A549 (cell line): ENCODE measurements at regions not wholly inside any gene's neighbourhood (a gene's known extent, or its start where the extent isn't known, plus 50 kb on each side); places are given as distances from the start of the nearest gene placed in this dataset.

ENCODE experiments used
- ATAC-seq, 2 experiments: fragments of 200-7000 bp in 1 of 2; fragments of >200 bp in 1 of 2; cut with Nextera tagmentation in 1 of 2; cut with Tn5 transposase in 1 of 2; 3 replicates each; pipeline versions ENCODE4 v1.8.0 to v1.9.1; 2018 to 2020; ENCODE audit warnings: mild to moderate bottlenecking in 1 of 2, moderate library complexity in 1 of 2
- CTCF ChIA-PET: fragments of 300-600 bp; sonication (Branson Sonifier 250); formaldehyde crosslinking; extraction: SDS; loops from one replicate; lab custom pipeline; 2021; ENCODE audit warnings: antibody characterized with exemption, inconsistent platforms; lab: Yijun Ruan, JAX
- POLR2A ChIA-PET: fragments of 350-600 bp; formaldehyde crosslinking; extraction: SDS; loops from one replicate; lab custom pipeline; 2021; ENCODE audit warnings: antibody characterized with exemption, inconsistent platforms; lab: Yijun Ruan, JAX
- DNase-seq, 2 experiments: peaks; one replicate each; pipeline versions ENCODE4 v3.0.0 to v3.0.0-alpha.2; 2011 to 2016; ENCODE audit warnings: low read depth in 1 of 2, low spot score in 1 of 2
- FAIRE-seq: peaks from 2 replicates; lab custom pipeline; 2011; peaks lifted over from hg19 to GRCh38; lab: Jason Lieb, UNC
- H3K27ac ChIP-seq, 2 experiments: fragments of >200 bp; sonication (Bioruptor Twin); formaldehyde crosslinking; 3 replicates each; pipeline ENCODE4 v1.5.1; 2016 to 2017
- H3K4me1 ChIP-seq: fragments of >200 bp; sonication (Bioruptor Twin); formaldehyde crosslinking; 3 replicates; pipeline ENCODE4 v1.6.1; 2016
- H3K4me2 ChIP-seq: fragments of >200 bp; sonication (Bioruptor Twin); formaldehyde crosslinking; 3 replicates; pipeline ENCODE4 v1.6.1; 2016
- H3K4me3 ChIP-seq: fragments of >200 bp; sonication (Bioruptor Twin); formaldehyde crosslinking; 3 replicates; pipeline ENCODE4 v1.5.1; 2016
- H3K9me3 ChIP-seq: fragments of >200 bp; sonication (Bioruptor Twin); formaldehyde crosslinking; 3 replicates; pipeline ENCODE4 v1.6.1; 2016
- EHMT2 ChIP-seq: fragments of 200-600 bp; sonication (generic); IDR thresholded peaks from 2 replicates; pipeline ENCODE4 v1.6.1; 2016; ENCODE audit warnings: antibody characterized with exemption, low read depth, mild to moderate bottlenecking, moderate library complexity
- EP300 ChIP-seq, 2 experiments: fragments of >200 bp; sonication (Bioruptor Twin); formaldehyde crosslinking; IDR thresholded peaks; 2 replicates in 1 of 2; 3 replicates in 1 of 2; pipeline ENCODE4 v1.6.1; 2016 to 2017
- FOSL2 ChIP-seq, 2 experiments: fragments of 450-650 bp in 1 of 2; fragments of >200 bp in 1 of 2; sonication (Bioruptor Twin) in 1 of 2; formaldehyde crosslinking; IDR thresholded peaks; 2 replicates each; pipeline versions ENCODE4 v1.5.0 to v1.6.1; 2016 to 2020; ENCODE audit warnings: mild to moderate bottlenecking in 1 of 2, moderate library complexity in 1 of 2
- HDAC2 ChIP-seq: fragments of 200-600 bp; sonication (generic); IDR thresholded peaks from 2 replicates; pipeline ENCODE4 v1.6.1; 2016
- HOXB13 ChIP-seq: fragments of 250-450 bp; sonication (Bioruptor Pico); IDR thresholded peaks from 2 replicates; pipeline ENCODE4 v1.5.0; 2020; ENCODE audit warnings: low read depth, mild to moderate bottlenecking, moderate library complexity
- HOXB5 ChIP-seq: fragments of 250-450 bp; sonication (Bioruptor Pico); IDR thresholded peaks from 2 replicates; pipeline ENCODE4 v1.5.0; 2020; ENCODE audit warnings: mild to moderate bottlenecking, moderate library complexity
- JUN ChIP-seq, 2 experiments: fragments of >200 bp; sonication (Bioruptor Twin); formaldehyde crosslinking; IDR thresholded peaks; 2 replicates in 1 of 2; 3 replicates in 1 of 2; pipeline ENCODE4 v1.6.1; 2016 to 2017
- KDM5A ChIP-seq: fragments of 200-600 bp; sonication (generic); IDR thresholded peaks from 2 replicates; pipeline ENCODE4 v1.6.1; 2016; ENCODE audit warnings: antibody characterized with exemption, mild to moderate bottlenecking
- MAFK ChIP-seq: fragments of 450-650 bp; IDR thresholded peaks from 2 replicates; pipeline ENCODE4 v1.6.1; 2014; ENCODE audit not compliant: partially characterized antibody
- MAZ ChIP-seq: fragments of 150-350 bp; IDR thresholded peaks from 2 replicates; pipeline ENCODE4 v1.6.1; 2014; ENCODE audit warnings: antibody characterized with exemption, low read depth, low read length, borderline replicate concordance
- NFE2L2 ChIP-seq: fragments of 150-350 bp; conservative IDR thresholded peaks from 2 replicates; pipeline ENCODE4 v1.6.1; 2014; ENCODE audit warnings: low read length
- NPAS2 ChIP-seq: fragments of 250-450 bp; sonication (Bioruptor Pico); IDR thresholded peaks from 2 replicates; pipeline ENCODE4 v1.8.0; 2022; ENCODE audit warnings: mild to moderate bottlenecking, moderate library complexity, borderline replicate concordance
- NR3C1 ChIP-seq: fragments of >200 bp; sonication (Bioruptor Twin); formaldehyde crosslinking; IDR thresholded peaks from 3 replicates; pipeline ENCODE4 v1.6.1; 2017
- POLR2A ChIP-seq: IDR thresholded peaks from 2 replicates; pipeline ENCODE4 v1.6.1; 2012; ENCODE audit warnings: mild to moderate bottlenecking, low read length
- RCOR1 ChIP-seq: fragments of 150-350 bp; IDR thresholded peaks from 2 replicates; pipeline ENCODE4 v1.6.1; 2014; ENCODE audit warnings: antibody characterized with exemption, low read length, low read depth
- RFX5 ChIP-seq: fragments of 450-650 bp; IDR thresholded peaks from 2 replicates; pipeline ENCODE4 v1.7.1; 2014; ENCODE audit warnings: antibody characterized with exemption, mild to moderate bottlenecking, moderate library complexity
- RNF2 ChIP-seq: fragments of 200-600 bp; sonication (generic); IDR thresholded peaks from 2 replicates; pipeline ENCODE4 v1.6.1; 2016; ENCODE audit warnings: low read depth, mild to moderate bottlenecking, antibody characterized with exemption, moderate library complexity, borderline replicate concordance
- SMC3 ChIP-seq: fragments of >200 bp; sonication (Bioruptor Twin); formaldehyde crosslinking; IDR thresholded peaks from 3 replicates; pipeline ENCODE4 v1.6.1; 2018; ENCODE audit warnings: inconsistent platforms
- SREBF2 ChIP-seq: fragments of 450-650 bp; IDR thresholded peaks from 2 replicates; pipeline ENCODE4 v1.6.1; 2014; ENCODE audit warnings: mild to moderate bottlenecking, moderate library complexity
- TFCP2L1 ChIP-seq: fragments of 250-450 bp; sonication (Bioruptor Pico); IDR thresholded peaks from 2 replicates; pipeline ENCODE4 v1.5.0; 2021; ENCODE audit warnings: mild to moderate bottlenecking
- ZNF302 ChIP-seq: fragments of 250-450 bp; sonication (Bioruptor Pico); IDR thresholded peaks from 2 replicates; pipeline ENCODE4 v1.9.0; 2021; ENCODE audit warnings: inconsistent platforms, mild to moderate bottlenecking, moderate library complexity
- WGBS: methylation state at CpG from one replicate; pipeline ENCODE4 v1.1.6; 2017; ENCODE audit errors: missing lambda C conversion rate; 5-methylcytosine and 5-hydroxymethylcytosine counted together
- TF ChIP-seq, protein P1 (sequence below): IDR thresholded peaks from 2 replicates; pipeline ENCODE4 v1.6.1; 2012
- TF ChIP-seq, protein P2 (sequence below): fragments of 200-600 bp; sonication (generic); IDR thresholded peaks from 2 replicates; pipeline ENCODE4 v1.6.1; 2016; ENCODE audit warnings: antibody characterized with exemption, mild to moderate bottlenecking, moderate library complexity

- H3K4me1 ChIP-seq: no peaks in the 10 kb centered on the region
- ATAC-seq: no peak
- TF ChIP-seq JUN (IDR thresholded peaks at IDR 0.05) (no peak), SREBF2 (no peak), HOXB5 (CRISPR knock-in tag) (no peak), SMC3 (no peak), NPAS2 (CRISPR knock-in tag) (no peak), RFX5 (no peak), EHMT2 (no peak), POLR2A (no peak)
- TF ChIP-seq, protein P1, sequence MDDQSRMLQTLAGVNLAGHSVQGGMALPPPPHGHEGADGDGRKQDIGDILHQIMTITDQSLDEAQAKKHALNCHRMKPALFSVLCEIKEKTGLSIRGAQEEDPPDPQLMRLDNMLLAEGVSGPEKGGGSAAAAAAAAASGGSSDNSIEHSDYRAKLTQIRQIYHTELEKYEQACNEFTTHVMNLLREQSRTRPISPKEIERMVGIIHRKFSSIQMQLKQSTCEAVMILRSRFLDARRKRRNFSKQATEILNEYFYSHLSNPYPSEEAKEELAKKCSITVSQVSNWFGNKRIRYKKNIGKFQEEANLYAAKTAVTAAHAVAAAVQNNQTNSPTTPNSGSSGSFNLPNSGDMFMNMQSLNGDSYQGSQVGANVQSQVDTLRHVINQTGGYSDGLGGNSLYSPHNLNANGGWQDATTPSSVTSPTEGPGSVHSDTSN: no peak
- TF ChIP-seq, all 56 proteins: peak for 0
- DNase-seq: no peak
- WGBS: 3% methylated on average over 1 of the region's 1 CpG
- ChIA-PET CTCF (interaction anchor here (0.8 kb wide), 1 partner anchor 9 kb away, joined by 3 read pairs; no protein-coding TSS in a partner anchor), POLR2A (no interaction called here)
- Histone ChIP-seq H3K4me3 (no peak overlapping the region), H3K27ac (no peak overlapping the region), H3K4me2 (no peak overlapping the region), H3K9me3 (no peaks in the 10 kb centered on the region)
- FAIRE-seq: no peak
Measured at GRCh38 chr11:87859636-87860035, 315.6 kb downstream of the RAB38 start.

- ChIA-PET CTCF (no interaction called here), POLR2A (no interaction called here)
- Histone ChIP-seq H3K27ac (no peak overlapping the region), H3K9me3 (no peaks in the 10 kb centered on the region), H3K4me1 (no peaks in the 10 kb centered on the region), H3K4me2 (no peak overlapping the region), H3K4me3 (no peak overlapping the region)
- FAIRE-seq (no peak), DNase-seq (no peak), ATAC-seq (no peak)
- TF ChIP-seq MAFK: peak; percentile 53
- no peak for TF ChIP-seq HDAC2
- no peak for TF ChIP-seq NR3C1
- no peak for TF ChIP-seq KDM5A
- no peak for TF ChIP-seq RNF2
- TF ChIP-seq ZNF302: no peak
- TF ChIP-seq NPAS2 (CRISPR knock-in tag): no peak
- TF ChIP-seq RCOR1: no peak
- TF ChIP-seq HOXB13 (CRISPR knock-in tag): no peak
- TF ChIP-seq TFCP2L1: no peak
- TF ChIP-seq EP300 (IDR thresholded peaks at IDR 0.05): no peak
- TF ChIP-seq MAZ: no peak
- TF ChIP-seq NFE2L2: peak; percentile 49; the same call in 1 of the 2 replicates
- WGBS: 9% methylated on average over 1 of the region's 1 CpG
Measured at GRCh38 chr11:87851827-87852226, 323.4 kb downstream of the RAB38 start.

DNA sequence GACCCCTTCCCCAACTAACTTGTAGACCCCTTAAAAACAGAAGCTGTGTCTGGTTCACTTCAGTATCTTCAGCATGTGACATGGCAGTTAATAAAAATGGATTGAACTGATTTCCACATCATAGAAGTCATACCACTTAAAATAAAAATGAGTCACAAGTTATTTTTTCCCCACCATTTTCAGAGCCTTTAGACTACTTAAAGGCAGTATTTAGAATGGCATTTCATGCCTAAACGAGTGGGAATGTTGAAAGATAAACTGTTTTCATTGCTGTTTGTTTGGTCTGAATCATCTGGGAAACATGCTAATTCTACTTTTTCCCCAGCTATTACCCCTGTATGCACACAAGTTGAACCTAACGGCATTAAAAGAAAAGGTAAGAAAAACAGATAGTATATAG, 324.0 kb downstream of the RAB38 start:
- H3K4me2 ChIP-seq: no peak overlapping the region
- CTCF ChIA-PET: no interaction called here
- no peaks in the 10 kb centered on the region for H3K4me1 ChIP-seq
- peak in 1 of 2 experiments; percentile 3 for DNase-seq
- no peak for ATAC-seq
- H3K9me3 ChIP-seq: no peaks in the 10 kb centered on the region
- TF ChIP-seq, protein P2, sequence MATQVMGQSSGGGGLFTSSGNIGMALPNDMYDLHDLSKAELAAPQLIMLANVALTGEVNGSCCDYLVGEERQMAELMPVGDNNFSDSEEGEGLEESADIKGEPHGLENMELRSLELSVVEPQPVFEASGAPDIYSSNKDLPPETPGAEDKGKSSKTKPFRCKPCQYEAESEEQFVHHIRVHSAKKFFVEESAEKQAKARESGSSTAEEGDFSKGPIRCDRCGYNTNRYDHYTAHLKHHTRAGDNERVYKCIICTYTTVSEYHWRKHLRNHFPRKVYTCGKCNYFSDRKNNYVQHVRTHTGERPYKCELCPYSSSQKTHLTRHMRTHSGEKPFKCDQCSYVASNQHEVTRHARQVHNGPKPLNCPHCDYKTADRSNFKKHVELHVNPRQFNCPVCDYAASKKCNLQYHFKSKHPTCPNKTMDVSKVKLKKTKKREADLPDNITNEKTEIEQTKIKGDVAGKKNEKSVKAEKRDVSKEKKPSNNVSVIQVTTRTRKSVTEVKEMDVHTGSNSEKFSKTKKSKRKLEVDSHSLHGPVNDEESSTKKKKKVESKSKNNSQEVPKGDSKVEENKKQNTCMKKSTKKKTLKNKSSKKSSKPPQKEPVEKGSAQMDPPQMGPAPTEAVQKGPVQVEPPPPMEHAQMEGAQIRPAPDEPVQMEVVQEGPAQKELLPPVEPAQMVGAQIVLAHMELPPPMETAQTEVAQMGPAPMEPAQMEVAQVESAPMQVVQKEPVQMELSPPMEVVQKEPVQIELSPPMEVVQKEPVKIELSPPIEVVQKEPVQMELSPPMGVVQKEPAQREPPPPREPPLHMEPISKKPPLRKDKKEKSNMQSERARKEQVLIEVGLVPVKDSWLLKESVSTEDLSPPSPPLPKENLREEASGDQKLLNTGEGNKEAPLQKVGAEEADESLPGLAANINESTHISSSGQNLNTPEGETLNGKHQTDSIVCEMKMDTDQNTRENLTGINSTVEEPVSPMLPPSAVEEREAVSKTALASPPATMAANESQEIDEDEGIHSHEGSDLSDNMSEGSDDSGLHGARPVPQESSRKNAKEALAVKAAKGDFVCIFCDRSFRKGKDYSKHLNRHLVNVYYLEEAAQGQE: no peak
- no peak for TF ChIP-seq FOSL2 (IDR thresholded peaks at IDR 0.05)
- TF ChIP-seq FOSL2 (CRISPR knock-in tag; IDR thresholded peaks at IDR 0.05): no peak
- H3K27ac ChIP-seq: no peak overlapping the region
- POLR2A ChIA-PET: no interaction called here
- 4% methylated on average over 2 of the region's 2 CpGs for WGBS
- no peak overlapping the region for H3K4me3 ChIP-seq
- FAIRE-seq: no peak
